GM18907 (cell line): ENCODE measurements at regions not wholly inside any gene's neighbourhood (a gene's known extent, or its start where the extent isn't known, plus 50 kb on each side); places are given as distances from the start of the nearest gene placed in this dataset.
"Not testable (repeated sequence)": the region's sequence is repeated elsewhere in the genome, so short reads cannot be mapped to it uniquely, and the experiment has no call there.

Experiments
- ATAC-seq: cut with Tn5 transposase; IDR thresholded peaks from one replicate; pipeline ENCODE4 v1.9.1; 2021; ENCODE audit warnings: mild to moderate bottlenecking, moderate library complexity; ENCODE audit not compliant: unreplicated experiment

GRCh38 chr4:16450724-16451123 is 224.5 kb upstream of the TAPT1 start:
- no peak for ATAC-seq

GRCh38 chr4:16450031-16450430 is 223.8 kb upstream of the TAPT1 start:
- ATAC-seq = no peak

- ATAC-seq = no peak
Measured at GRCh38 chr4:16449406-16449805, 223.1 kb upstream of the TAPT1 start.

GRCh38 chr4:16448241-16448840 is 222.1 kb upstream of the TAPT1 start:
- no peak for ATAC-seq

- ATAC-seq = peak; percentile 84
Measured at GRCh38 chr4:16443504-16444088, 217.3 kb upstream of the TAPT1 start.

- no peak for ATAC-seq
Measured at GRCh38 chr4:16442296-16442695, 216.0 kb upstream of the TAPT1 start.

GRCh38 chr4:16439768-16440167 is 213.5 kb upstream of the TAPT1 start:
- ATAC-seq = no peak

GRCh38 chr4:16438986-16439385 is 212.7 kb upstream of the TAPT1 start:
- no peak for ATAC-seq

- no peak for ATAC-seq
Measured at GRCh38 chr4:16437836-16438235, 211.6 kb upstream of the TAPT1 start.

- no peak for ATAC-seq
Measured at GRCh38 chr4:16431866-16432265, 205.6 kb upstream of the TAPT1 start.

GRCh38 chr4:16418814-16419213 is 192.5 kb upstream of the TAPT1 start:
- no peak for ATAC-seq

GRCh38 chr4:16417198-16417597 is 190.9 kb upstream of the TAPT1 start:
- ATAC-seq = no peak

- ATAC-seq = no peak
Measured at GRCh38 chr4:16416601-16417000, 190.3 kb upstream of the TAPT1 start.

GRCh38 chr4:16415751-16416150 is 189.5 kb upstream of the TAPT1 start:
- ATAC-seq = no peak

- ATAC-seq = no peak
Measured at GRCh38 chr4:16413814-16414555, 187.7 kb upstream of the TAPT1 start.

GRCh38 chr4:16411501-16412085 is 185.3 kb upstream of the TAPT1 start:
- ATAC-seq = no peak

GRCh38 chr4:16393216-16393615 is 166.9 kb upstream of the TAPT1 start:
- not testable (repeated sequence) for ATAC-seq

- no peak for ATAC-seq
Measured at GRCh38 chr4:16391196-16391595, 164.9 kb upstream of the TAPT1 start.

GRCh38 chr4:16387448-16387847 is 161.2 kb upstream of the TAPT1 start:
- ATAC-seq = no peak

GRCh38 chr4:16386711-16387320 is 160.5 kb upstream of the TAPT1 start:
- ATAC-seq = no peak

GRCh38 chr4:16384576-16384975 is 158.3 kb upstream of the TAPT1 start:
- no peak for ATAC-seq

- ATAC-seq = no peak
Measured at GRCh38 chr4:16382571-16382970, 156.3 kb upstream of the TAPT1 start.
